NCI-H187 (cell line): ENCODE measurements at regions not wholly inside any gene's neighbourhood (a gene's known extent, or its start where the extent isn't known, plus 50 kb on each side); places are given as distances from the start of the nearest gene placed in this dataset.
"Not testable (repeated sequence)": the region's sequence is repeated elsewhere in the genome, so short reads cannot be mapped to it uniquely, and the experiment has no call there.

Experiments
- DNase-seq, 2 experiments: peaks; one replicate each; lab custom pipeline; 2025; lab: John Stamatoyannopoulos, UW

DNA sequence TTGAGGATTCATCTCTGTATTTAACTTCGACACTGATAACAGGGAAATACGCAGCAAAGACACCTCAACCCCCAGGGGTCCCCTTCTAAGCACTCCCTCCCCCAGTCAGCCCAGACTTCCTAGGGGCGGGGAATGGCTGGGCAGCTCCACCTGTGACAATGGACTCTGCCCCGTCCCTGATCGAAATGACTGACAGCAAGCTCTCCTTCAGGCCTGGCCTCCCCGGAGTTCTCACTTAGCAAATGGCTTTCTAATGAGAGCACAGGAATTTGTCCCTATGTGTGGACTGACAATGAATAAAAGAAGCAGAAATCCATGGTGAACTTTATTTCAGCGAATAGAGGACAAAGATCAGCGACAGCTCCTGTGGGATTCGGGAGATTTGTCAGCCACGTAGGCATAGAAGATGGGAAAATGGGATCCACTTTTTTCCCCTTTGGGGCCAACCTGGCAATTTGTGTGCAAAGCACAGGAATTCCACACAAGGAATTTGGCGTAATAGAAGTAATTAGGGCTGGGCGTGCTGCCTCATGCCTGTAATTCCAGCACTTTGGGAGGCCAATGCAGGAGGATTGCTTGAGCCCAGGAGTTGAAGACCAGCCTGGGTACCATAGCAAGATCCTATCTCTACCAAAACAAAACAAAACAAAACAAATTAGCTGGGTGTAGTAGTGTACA is 63.8 kb downstream of the TNFAIP2 start:
- DNase-seq: no peak

DNA sequence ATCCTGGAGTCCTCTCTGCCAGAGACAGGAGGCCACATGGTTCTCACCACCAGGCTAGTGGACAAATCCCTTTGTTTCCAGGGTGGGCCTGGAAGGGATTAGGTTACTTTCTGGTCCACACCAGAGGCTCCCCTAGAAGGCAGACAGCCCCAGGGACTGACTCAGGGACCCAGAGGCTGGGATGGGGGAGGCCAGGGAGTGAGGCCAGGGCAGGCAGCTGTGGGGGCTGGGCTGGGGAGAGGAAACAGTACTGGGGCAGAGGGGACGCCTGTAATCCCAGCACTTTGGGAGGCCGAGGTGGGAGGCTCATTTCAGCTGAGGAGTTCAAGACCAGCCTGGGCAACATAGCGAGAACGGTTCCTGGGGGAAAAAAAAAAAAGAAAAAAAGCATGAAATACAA is 64.7 kb downstream of the TNFAIP2 start:
- DNase-seq: no peak

DNA sequence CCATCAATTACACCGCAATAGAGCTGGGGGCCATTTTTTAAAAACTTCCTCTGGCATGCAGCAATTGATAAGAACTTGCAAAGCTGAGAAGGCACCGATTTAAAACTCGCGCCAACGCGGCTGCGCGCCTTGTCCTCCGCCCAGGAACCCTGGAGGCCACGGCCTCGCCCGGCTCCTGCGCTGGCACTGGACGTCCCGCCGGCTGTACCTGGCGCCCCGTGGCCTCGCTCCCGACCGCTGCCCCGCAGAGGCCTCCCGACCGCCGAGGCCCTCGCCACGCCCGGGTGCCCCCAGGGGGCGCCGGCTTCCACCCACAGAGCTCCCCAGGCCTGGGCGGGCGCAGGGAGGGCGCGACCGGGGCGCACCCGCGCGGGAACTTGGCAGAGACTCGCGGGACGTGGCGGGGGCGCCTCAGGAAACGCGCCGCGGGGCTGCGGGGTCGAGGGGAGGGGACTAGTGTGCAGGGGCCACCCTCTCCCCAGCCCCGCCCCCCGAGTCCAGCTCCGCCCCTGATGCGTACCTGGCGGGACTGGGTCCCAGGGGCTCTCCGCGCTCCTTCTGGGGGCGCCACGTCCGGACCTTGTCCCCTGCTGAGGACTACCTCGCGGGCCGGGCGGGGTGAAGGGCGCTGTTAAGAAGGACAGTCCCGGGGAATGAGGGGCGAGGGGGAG is 65.7 kb downstream of the TNFAIP2 start:
- DNase-seq: no peak

DNA sequence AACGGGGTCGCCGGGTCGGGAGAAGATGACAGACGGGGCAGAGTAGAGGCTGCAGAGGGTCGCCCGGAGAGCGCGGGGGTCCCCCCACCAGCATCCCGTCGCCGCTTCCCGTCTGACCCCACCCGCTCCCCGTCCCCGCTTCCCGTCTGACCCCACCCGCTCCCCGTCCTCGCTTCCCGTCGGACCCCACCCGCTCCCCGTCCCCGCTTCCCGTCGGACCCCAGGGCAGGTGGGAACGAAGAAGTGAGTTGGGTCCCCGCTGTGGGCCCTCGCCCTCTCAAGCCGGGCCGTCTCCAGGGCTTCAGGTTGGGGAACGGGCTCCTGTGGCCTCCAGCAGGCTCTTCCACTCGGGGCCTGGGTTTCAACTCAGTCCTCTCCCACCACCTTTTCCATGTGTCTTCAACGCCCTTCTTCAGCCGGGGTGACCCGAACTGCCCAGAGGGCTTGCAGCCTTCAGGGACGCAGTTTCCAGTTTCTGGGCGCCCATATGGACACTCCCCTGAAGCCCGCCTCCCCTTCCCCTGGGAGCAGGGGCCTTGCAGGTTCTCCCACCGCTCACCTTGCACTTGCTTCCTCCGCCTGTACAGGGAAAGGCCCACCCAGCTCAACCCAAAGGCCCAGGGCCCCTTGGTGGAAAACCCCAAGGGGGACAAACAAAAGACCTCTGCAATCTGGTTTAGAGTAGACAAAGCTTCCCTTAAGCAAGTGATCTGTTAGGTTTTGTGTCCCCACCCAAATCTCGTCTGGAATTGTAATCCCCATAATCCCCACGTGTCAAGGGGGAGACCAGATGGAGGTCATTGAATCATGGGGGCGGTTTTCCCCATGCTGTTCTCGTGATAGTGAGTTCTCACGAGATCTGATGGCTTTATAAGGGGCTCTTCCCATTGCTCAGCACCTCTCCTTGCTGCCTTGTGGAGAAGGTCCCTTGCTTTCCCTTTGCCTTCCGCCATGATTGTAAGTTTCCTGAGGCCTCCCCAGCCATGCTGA is 66.5 kb downstream of the TNFAIP2 start:
- no peak for DNase-seq

DNA sequence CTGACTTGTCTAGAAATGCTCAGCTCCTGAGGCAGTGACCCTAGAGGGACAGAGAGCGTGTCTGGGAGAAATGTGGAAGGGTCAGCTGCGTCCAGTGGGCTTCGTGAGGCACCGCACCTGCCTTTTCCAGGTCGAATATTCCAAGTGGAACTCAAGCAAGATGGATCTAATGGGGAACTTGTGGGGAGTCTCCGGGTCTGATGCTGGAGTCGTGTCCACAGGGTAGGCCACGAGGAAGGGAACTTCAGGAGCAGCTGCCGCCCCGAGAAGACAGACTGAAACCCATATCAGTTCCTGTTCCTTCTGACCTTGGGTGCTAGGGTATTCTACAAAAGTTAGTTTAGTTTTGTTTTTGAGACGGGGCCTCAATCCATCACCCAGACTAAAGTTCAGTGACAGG is 67.5 kb downstream of the TNFAIP2 start:
- no peak for DNase-seq

DNA sequence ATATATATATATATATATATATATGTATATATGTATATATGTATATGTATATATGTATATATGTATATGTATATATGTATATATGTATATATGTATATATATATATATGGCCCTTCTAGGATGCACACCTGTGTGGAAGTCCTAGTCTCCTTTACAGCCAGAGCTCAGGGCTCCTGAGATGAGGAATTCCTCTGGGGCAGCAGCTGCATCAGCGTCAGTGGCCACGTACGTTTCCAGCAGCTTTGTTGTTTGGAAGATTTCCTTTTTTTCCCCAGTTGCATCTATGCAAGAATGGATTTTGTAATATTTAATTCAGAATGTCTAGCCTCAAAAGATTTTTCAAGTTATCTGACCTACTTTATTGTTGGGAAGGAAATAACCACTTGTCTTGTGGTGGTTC is 68.6 kb downstream of the TNFAIP2 start:
- no peak for DNase-seq

DNA sequence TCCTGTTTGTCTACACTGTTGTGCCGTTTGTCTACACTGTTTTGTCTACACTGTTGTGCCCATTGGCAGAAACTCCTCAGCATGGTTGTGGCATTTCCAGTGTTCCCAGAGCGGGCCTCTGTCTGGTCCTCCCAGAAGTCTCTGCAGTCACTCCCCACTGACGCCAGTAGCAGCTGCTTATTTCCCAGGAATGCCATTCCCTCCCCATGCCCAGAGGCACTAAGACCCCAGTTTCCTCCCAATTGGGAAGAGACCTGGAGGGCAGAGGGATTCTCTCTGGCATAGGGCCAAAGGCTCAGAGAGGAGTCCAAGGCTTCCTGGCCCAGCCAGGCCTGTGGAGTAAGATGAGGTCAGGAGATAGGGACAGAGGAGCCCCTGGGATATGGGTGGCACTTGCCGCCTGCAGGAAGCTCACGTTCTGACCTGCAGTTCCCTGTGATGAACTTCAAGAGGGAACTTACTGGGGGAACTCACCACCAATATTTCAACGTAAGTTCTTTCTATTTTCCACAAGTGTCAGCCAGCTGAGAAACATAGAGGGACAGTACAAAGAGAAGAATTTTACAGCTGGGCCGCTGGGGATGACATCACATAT is 69.1 kb downstream of the TNFAIP2 start:
- DNase-seq: no peak

DNA sequence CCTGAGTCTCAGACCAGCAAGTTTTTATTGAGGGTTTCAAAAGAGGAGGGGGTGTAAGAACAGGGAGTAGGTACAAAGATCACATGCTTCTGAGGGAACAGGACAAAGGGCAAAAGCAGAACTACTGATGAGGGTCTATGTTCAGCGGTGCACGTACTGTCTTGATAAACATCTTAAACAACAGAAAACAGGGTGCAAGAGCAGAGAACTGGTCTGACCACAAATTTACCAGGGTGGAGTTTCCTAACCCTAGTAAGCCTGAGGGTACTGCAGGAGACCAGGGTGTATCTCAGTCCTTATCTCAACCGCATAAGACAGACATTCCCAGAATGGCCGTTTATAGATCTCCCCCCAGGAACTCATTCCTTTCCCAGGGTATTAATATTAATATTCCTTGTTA is 69.6 kb downstream of the TNFAIP2 start:
- not testable (repeated sequence) for DNase-seq

DNA sequence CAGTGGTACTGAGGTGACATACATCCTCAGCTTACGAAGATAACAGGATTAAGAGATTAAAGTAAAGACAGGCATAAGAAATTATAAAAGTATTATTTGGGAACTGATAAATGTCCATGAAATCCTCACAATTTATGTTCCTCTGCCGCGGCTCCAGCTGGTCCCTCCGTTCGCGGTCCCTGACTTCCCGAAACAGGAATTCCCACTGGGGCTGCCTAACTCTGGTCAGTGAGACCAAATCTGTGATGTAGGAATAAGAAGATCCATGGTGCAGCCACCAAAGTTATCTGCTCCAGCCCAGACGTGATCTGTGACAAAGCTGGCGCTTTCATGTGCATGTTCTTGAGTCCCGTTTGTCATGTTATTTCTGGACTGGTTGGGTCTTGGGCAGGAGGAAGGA is 70.2 kb downstream of the TNFAIP2 start:
- DNase-seq: not testable (repeated sequence)

DNA sequence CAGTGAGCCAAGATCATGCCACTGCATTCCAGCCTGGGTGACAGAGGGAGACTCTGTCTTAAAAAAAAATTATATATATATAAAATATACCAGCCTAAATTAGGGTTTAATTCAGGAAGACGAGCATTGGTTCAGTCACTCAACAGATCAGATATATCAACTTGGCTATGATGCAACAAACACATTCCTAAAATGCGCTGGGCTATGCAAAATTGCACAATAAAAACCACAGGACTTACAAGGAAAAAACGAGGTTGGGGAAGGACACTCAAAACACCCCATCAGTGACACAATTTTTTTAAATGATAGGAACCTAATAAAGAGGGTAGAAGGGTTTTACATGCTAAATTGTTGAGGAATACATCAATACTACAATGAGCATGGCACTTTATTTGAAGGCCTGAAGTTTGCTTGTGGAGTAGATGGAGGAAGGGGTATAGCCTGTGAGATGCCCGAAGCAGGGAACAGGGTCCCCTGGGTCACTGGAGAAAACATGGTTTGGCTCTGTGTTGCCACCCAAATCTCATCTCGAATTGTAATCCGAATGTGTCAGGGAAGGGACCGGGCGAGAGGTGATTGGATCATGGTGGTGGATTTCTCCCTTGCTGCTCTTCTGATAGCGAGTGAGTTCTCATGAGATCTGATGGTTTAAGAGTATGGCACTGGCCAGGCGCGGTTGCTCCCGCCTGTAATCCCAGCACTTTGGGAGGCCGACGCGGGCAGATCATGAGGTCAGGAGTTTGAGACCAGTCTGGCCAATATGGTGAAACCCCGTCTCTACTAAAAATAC is 71.2 kb downstream of the TNFAIP2 start:
- DNase-seq: no peak

DNA sequence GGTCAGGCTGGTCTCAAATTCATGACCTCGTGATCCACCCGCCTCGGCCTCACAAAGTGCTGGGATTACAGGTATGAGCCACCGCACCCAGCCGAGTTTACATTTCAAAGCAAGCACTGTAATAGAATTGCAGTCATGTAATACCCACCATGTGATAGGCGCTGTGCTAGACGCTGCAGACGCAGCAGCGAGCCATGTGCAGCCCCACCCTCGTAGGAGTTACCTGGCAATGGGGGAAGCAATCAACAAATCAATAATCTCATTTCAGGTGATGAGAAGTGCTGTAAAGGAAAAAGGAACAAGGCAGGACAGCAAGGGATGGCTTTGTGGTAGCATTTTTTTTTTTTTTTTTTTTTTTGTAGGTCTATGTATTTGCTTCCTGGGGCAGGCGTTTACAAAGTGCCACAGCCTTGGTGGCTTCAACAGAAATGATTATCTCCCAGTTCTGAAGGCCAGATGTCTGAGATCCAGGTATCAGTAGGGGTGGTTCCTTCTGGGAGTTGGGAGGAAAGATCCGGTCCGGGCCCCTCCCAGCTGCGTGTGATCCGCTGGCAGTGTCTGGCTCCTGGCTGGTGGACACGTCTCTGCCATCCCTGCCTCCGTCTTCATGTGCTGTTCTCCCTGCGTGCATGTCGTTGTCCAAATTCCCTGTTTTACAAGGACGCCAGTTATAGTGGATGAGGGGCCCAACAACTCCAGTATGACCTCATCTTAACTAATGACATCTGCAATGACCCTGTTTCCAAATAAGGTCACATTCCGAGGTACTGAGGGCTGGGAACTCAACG is 72.8 kb downstream of the TNFAIP2 start:
- DNase-seq: no peak

DNA sequence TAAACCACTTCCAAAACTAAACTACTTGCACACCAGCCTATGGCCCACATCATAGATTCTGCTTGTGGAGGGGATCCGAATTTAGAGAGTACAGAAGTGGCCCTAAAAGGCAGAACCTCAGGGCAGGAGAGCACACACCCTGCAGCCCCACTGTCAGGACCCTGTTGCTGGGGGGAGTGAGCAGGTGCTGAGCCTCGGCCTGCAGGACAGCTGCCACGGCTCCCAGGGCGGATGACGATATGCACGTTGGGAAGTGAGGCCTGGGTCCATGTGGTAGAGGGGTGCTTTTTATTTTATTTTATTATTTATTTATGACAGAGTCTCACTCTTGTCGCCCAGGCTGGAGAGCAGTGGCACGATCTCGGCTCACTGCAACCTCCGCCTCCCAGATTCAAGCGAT is 73.5 kb downstream of the TNFAIP2 start:
- no peak for DNase-seq

DNA sequence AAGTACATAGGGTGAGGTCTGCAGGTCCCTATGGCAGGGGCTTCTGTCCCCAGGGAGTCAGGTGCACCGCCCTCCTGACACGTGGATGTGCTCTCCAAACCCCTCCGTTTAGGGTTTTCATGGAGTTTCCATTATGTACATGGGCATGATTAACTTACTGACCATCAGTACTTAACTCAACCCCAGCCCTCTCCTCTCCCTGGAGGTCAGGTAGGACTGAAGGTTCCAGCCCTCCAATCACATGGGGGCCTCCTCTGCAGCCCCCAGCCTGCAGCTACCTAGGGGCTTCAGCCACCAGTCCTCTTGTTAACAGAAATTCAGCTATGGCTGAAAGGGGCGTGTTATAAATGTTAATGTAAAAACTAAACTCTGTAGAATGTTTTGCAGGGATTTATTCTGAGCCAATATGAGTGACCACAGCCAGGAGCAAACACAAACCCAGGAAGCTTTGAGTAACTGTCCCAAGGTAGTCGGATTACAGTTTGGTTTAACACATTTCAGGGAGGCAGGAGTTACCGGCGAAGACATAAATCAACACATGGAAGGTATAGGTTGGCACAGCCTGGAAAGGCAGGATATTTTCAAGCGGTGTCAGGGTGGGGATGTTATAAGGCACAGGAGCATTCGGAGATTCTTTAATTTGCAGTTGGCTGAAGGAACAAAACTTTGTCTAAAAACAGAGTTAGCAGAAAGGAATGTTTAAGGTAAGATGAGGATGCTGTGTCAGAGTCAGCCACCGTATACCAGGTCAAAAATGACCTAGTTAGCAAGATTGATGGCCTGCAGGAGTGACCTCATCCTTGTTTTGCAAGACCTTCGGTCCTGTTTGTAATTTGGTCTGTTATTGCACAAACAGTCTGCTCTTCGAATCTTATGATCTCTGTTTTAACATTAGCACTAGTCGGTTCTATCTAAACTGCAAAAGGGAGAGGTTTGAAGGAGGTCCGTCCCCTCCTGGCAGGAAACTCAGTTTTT is 75.2 kb downstream of the TNFAIP2 start:
- no peak for DNase-seq

DNA sequence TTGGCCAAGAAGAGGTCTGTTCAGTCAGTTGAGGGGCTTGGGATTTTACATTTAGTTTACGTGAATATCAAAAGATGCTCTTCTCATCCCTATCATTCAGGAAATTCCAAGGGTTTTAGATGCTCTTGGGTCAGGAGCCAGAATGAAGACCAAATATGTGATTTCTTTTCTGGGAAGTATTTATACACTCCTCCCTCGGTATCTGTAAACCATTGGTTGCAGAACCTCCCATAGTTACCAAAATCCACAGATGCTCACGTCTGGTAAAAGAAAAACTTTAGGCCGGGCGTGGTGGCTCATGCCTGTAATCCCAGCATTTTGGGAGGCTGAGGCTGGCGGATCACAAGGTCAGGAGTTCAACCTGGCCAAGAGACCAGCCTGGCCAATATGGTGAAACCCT is 75.9 kb downstream of the TNFAIP2 start:
- no peak for DNase-seq

DNA sequence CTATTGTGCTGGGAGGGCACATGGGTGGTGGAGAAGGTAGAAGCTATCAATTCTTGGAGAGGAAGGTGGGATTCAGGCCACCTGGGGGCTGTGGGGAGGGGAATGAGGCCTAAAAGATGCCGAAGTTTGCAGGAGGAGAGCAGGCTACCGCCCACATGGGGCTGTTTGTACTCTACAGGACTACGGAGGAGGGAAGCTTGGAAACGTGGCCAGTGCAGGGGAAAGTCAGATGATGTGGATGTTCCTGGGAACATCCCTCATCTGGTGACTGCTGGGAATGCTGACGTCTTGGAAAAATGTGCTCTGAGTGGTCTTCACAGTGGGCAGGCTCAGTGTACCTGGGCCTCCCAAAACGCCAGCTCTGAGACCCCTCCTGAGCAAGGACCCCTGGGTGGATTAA is 78.5 kb downstream of the TNFAIP2 start:
- DNase-seq: no peak

DNA sequence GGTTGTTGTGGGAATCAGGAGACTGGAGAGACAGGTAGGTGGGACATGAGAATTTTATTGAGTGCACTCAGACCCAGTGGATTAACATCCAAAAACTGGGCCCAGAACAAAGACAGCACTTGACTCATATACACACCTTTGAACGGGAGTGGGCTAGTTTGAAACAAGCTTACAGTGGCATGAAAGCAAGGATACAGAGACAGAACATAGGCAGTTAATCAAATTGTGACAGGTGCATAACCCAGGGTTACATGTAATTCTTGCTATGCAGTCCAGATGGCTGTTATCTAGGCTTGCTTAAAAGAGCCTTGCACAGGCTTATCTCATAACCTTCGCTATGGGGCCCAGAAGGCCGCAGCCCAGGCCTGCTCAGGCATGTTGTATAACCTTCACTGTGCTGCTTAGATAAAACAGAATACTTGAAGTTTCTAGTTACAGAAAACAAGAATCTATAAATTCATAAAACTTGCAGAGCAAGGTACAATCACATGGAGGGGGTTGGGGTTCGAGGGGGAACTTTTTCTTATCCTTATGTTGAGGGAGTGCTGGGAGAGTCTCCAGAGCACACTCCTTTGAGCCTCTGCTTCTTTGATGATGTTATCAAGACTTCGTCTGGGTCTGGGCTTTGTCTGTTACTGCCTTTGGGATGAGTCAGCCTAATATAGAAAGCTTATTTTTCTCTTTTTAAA is 81.7 kb downstream of the TNFAIP2 start:
- no peak for DNase-seq

DNA sequence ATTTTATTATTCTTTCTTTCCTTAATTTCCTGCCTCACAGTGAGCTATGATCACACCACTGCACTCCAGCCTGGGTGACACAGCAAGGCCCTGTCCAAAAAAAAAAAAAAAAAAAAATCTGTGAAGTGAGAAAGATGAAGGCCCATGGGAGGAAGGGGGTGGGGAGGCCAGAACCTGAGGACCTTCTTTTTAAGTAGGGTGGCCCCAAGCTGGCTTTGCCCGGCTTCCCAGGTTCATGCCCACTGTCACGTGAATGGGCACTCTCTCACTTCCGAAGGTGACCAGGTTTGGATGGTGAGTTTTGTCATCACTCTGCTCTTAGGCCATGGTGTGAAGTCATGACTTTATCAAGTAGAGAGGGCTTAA is 82.3 kb downstream of the TNFAIP2 start:
- DNase-seq: no peak

DNA sequence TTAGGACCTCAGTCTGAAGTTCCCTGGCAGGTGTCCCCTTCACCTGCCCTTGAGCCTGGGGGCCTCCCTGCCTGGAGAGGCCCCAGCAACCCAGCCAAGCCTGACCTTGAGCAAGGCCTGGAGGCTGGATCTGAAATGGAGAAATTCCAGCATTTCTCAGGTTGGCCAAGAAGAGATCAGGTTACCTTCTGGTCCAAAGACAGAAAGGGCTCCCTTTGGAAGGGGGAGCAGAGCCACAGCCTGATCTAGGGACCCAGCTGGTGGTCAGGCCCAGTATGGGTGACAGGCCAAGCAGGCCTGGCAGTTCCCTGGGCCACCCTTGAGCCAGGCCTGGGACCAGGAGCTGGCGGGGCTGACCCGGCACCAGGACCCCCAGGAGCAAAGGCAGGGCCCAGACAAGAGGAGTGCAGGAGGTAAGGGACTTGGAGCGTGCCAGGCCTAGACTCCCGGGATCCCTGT is 82.8 kb downstream of the TNFAIP2 start:
- DNase-seq: no peak

DNA sequence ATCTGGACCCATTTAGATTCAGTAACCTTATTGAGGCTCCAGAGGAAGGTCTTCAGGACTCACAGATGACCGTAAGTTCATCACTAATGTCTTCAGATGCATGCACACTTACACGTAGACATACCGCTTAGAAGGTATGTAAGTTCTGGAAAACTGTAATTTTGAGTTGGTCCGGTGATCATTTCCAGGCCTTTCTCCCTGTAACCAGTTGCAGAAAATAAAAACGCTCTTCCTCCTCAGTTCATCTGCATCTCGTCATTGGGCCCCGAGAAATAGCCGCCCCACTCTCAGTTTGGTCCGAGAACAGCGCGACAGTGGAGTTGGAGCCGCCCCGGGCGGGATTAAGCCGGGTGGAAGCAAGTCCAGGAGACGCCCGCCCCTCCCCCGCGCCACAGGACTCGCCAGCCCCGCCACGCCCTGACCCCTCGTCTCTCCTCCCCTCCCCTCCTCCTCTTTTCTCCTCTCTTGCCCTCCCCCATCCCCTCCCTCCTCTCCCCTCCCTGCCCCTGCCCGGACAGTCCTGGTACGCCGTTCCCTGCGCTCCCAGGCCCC is 83.7 kb downstream of the TNFAIP2 start:
- DNase-seq: no peak
